Liver (tissue), 7 donors: ENCODE measurements at regions not wholly inside any gene's neighbourhood (a gene's known extent, or its start where the extent isn't known, plus 50 kb on each side); places are given as distances from the start of the nearest gene placed in this dataset.

Experiments used
- DNase-seq: peaks from one replicate; pipeline ENCODE4 v3.0.0-alpha.2; 2017; ENCODE audit warnings: low spot score
- H3K27ac ChIP-seq, 2 donors: one replicate each; pipeline ENCODE4 v1.7.0; 2013; ENCODE audit warnings: inconsistent platforms in 2 of 2, low read length in 2 of 2, control low read depth in 1 of 2, low read depth in 1 of 2, mild to moderate bottlenecking in 1 of 2
- H3K27me3 ChIP-seq, 4 donors: one replicate each; pipeline versions ENCODE4 v1.6.1 to v1.7.0; 2013; ENCODE audit warnings: low read length in 3 of 4, inconsistent platforms in 1 of 4, mild to moderate bottlenecking in 1 of 4, moderate library complexity in 1 of 4; ENCODE audit not compliant: control insufficient read depth in 4 of 4, insufficient read depth in 4 of 4
- H3K36me3 ChIP-seq, 4 donors: one replicate each; pipeline versions ENCODE4 v1.6.1 to v1.7.0; 2013; ENCODE audit warnings: low read length in 3 of 4, mild to moderate bottlenecking in 3 of 4, low read depth in 1 of 4, moderate library complexity in 1 of 4; ENCODE audit not compliant: control insufficient read depth in 4 of 4, insufficient read depth in 3 of 4
- H3K4me1 ChIP-seq, 4 donors: one replicate each; pipeline versions ENCODE4 v1.6.1 to v1.7.0; 2013; ENCODE audit warnings: low read length in 3 of 4, mild to moderate bottlenecking in 3 of 4, moderate library complexity in 1 of 4; ENCODE audit not compliant: control insufficient read depth in 4 of 4, insufficient read depth in 4 of 4
- H3K4me3 ChIP-seq, 3 donors: one replicate each; pipeline versions ENCODE4 v1.6.1 to v1.7.0; 2013; ENCODE audit warnings: low read length in 3 of 3, control low read depth in 1 of 3, low read depth in 1 of 3, mild to moderate bottlenecking in 1 of 3
- H3K9ac ChIP-seq, 2 donors: one replicate each; pipeline ENCODE4 v1.7.0; 2013; ENCODE audit warnings: low read length in 2 of 2, mild to moderate bottlenecking in 2 of 2, moderate library complexity in 2 of 2, control low read depth in 1 of 2, low read depth in 1 of 2
- H3K9me3 ChIP-seq, 4 donors: one replicate each; pipeline versions ENCODE4 v1.6.1 to v1.7.0; 2013; ENCODE audit warnings: low read length in 3 of 4; ENCODE audit not compliant: control insufficient read depth in 4 of 4
- EGR1 ChIP-seq, 2 donors: IDR thresholded peaks; 2 replicates each; pipeline ENCODE4 v1.6.1; 2016 to 2018; ENCODE audit warnings: antibody characterized with exemption in 2 of 2, low read depth in 2 of 2
- FOXA1 ChIP-seq: IDR thresholded peaks from 2 replicates; pipeline ENCODE4 v1.6.1; 2016; ENCODE audit warnings: antibody characterized with exemption
- FOXA2 ChIP-seq: IDR thresholded peaks from 2 replicates; pipeline ENCODE4 v1.6.1; 2016; ENCODE audit warnings: antibody characterized with exemption
- GABPA ChIP-seq, 2 donors: IDR thresholded peaks in 1 of 2; conservative IDR thresholded peaks in 1 of 2; 2 replicates each; pipeline ENCODE4 v1.6.1; 2016; ENCODE audit warnings: antibody characterized with exemption in 2 of 2, mild to moderate bottlenecking in 1 of 2, moderate library complexity in 1 of 2
- HNF4A ChIP-seq, 2 donors: conservative IDR thresholded peaks; 2 replicates each; pipeline ENCODE4 v1.6.1; 2016; ENCODE audit warnings: antibody characterized with exemption in 2 of 2, mild to moderate bottlenecking in 2 of 2
- HNF4G ChIP-seq: IDR thresholded peaks from 2 replicates; pipeline ENCODE4 v1.6.1; 2016; ENCODE audit warnings: antibody characterized with exemption
- JUND ChIP-seq, 2 donors: IDR thresholded peaks; 2 replicates each; pipeline ENCODE4 v1.6.1; 2016; ENCODE audit warnings: antibody characterized with exemption in 2 of 2
- MAX ChIP-seq: IDR thresholded peaks from 2 replicates; pipeline ENCODE4 v1.6.1; 2016; ENCODE audit warnings: antibody characterized with exemption
- NR2F2 ChIP-seq: IDR thresholded peaks from 2 replicates; pipeline ENCODE4 v1.6.1; 2016; ENCODE audit warnings: antibody characterized with exemption
- REST ChIP-seq: IDR thresholded peaks from 2 replicates; pipeline ENCODE4 v1.6.1; 2016; ENCODE audit warnings: antibody characterized with exemption, mild to moderate bottlenecking
- RXRA ChIP-seq, 2 donors: IDR thresholded peaks; 2 replicates each; pipeline ENCODE4 v1.6.1; 2017 to 2018; ENCODE audit warnings: antibody characterized with exemption in 2 of 2, mild to moderate bottlenecking in 1 of 2
- SP1 ChIP-seq: IDR thresholded peaks from 2 replicates; pipeline ENCODE4 v1.6.1; 2018; ENCODE audit warnings: antibody characterized with exemption, mild to moderate bottlenecking
- TAF1 ChIP-seq: conservative IDR thresholded peaks from 2 replicates; pipeline ENCODE4 v1.6.1; 2016; ENCODE audit warnings: antibody characterized with exemption, mild to moderate bottlenecking
- YY1 ChIP-seq: IDR thresholded peaks from 2 replicates; pipeline ENCODE4 v1.6.1; 2016; ENCODE audit warnings: antibody characterized with exemption, mild to moderate bottlenecking
- WGBS: extraction: QIAGEN DNeasy Blood & Tissue Kit; methylation state at CpG from one replicate; pipeline ENCODE4 v1.1.7; 2013; 5-methylcytosine and 5-hydroxymethylcytosine counted together
- TF ChIP-seq, protein P1 (sequence below): IDR thresholded peaks from 2 replicates; pipeline ENCODE4 v1.6.1; 2016; ENCODE audit warnings: antibody characterized with exemption
- donor health status: healthy.
- donor health status: healthy.
- donor health status: healthy.
- donor health status: healthy.

- Histone ChIP-seq H3K4me1 (no peaks in the 10 kb centered on the region), H3K4me3 (no peak overlapping the region), H3K9ac (no peak overlapping the region), H3K27ac (no peak overlapping the region), H3K9me3 (no peaks in the 10 kb centered on the region), H3K27me3 (no peaks in the 10 kb centered on the region), H3K36me3 (no peaks in the 10 kb centered on the region)
- no peak for TF ChIP-seq HNF4G
- TF ChIP-seq SP1 = no peak
- TF ChIP-seq GABPA (IDR thresholded peaks at IDR 0.05 in 1 of 2, conservative IDR thresholded peaks at IDR 0.05 in 1 of 2) = no peak
- TF ChIP-seq FOXA1 = no peak
- TF ChIP-seq FOXA2 = no peak
- TF ChIP-seq, protein P1, sequence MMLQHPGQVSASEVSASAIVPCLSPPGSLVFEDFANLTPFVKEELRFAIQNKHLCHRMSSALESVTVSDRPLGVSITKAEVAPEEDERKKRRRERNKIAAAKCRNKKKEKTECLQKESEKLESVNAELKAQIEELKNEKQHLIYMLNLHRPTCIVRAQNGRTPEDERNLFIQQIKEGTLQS = no peak
- no peak for TF ChIP-seq TAF1
- no peak for TF ChIP-seq MAX
- no peak for TF ChIP-seq EGR1 (IDR thresholded peaks at IDR 0.05; ENCODE audit: low read depth in 2 of 2)
- TF ChIP-seq YY1 = no peak
- DNase-seq = no peak
- WGBS = 75% methylated on average over 1 of the region's 1 CpG
Observed at GRCh38 chr16:72262711-72263110, 90.8 kb upstream of the PMFBP1 start.

GRCh38 chr16:72261127-72261526 is 89.2 kb upstream of the PMFBP1 start:
- Histone ChIP-seq H3K4me3 (no peak overlapping the region), H3K9ac (no peak overlapping the region), H3K4me1 (no peaks in the 10 kb centered on the region), H3K27me3 (no peaks in the 10 kb centered on the region), H3K36me3 (no peaks in the 10 kb centered on the region), H3K27ac (no peak overlapping the region), H3K9me3 (no peaks in the 10 kb centered on the region)
- 98% methylated on average over 1 of the region's 1 CpG for WGBS
- no peak for DNase-seq
- TF ChIP-seq REST (no peak), MAX (no peak), JUND (IDR thresholded peaks at IDR 0.05) (no peak), HNF4A (conservative IDR thresholded peaks at IDR 0.05) (no peak), HNF4G (no peak), EGR1 (IDR thresholded peaks at IDR 0.05; ENCODE audit: low read depth in 2 of 2) (no peak), FOXA2 (no peak), RXRA (IDR thresholded peaks at IDR 0.05) (no peak), GABPA (IDR thresholded peaks at IDR 0.05 in 1 of 2, conservative IDR thresholded peaks at IDR 0.05 in 1 of 2) (no peak), YY1 (no peak), NR2F2 (no peak)
- TF ChIP-seq, protein P1 = no peak
